NCI-H345 treated with DMSO at 0.1 percent for 48 hours (cell line): ENCODE measurements at regions not wholly inside any gene's neighbourhood (a gene's known extent, or its start where the extent isn't known, plus 50 kb on each side); places are given as distances from the start of the nearest gene placed in this dataset.

ENCODE experiments used
- DNase-seq: peaks from one replicate; lab custom pipeline; 2025; ENCODE audit not compliant: unreplicated experiment; lab: John Stamatoyannopoulos, UW

DNA sequence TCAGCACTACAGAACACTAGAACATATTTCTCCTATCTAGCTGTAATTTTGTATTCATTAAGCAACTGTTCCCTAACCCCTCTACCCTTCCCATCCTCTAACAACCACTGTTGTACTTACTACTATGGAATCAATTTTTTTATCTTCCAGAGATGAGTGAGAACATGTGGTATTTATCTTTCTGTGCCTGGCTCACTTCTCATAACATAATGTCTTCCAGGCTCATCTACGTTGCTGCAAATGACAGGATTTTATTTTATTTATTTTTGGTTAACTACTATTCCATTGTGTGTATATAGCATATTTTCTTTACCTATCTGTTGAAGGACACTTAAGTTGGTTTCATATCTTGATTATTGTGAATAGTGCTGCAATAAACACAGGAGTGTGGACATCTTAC lies 200.9 kb upstream of the CHRM2 start:
- DNase-seq = no peak

GRCh38 chr7:136665878-136666509 lies 202.5 kb upstream of the CHRM2 start:
- DNase-seq = no peak

DNA sequence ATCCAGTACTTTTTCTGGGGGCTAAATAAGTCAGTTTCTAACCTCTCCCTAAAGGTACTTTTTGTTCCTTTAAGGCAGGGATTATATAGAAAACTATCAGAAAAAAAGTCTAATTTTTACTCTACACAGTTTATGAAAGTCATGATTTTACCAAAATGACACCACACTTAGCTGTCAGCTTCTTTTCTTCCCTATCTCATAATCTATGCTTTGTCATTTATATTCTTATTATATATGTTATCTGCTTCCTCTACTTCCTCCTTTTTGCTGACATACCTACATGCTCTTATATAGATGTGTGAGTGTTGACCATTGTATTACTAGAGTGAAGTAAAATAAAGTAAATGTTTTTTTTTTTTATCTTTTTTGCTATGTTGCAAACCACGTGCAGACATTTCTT lies 203.9 kb upstream of the CHRM2 start:
- DNase-seq = no peak

GRCh38 chr7:136657482-136657921 lies 210.9 kb upstream of the CHRM2 start:
- no peak for DNase-seq

DNA sequence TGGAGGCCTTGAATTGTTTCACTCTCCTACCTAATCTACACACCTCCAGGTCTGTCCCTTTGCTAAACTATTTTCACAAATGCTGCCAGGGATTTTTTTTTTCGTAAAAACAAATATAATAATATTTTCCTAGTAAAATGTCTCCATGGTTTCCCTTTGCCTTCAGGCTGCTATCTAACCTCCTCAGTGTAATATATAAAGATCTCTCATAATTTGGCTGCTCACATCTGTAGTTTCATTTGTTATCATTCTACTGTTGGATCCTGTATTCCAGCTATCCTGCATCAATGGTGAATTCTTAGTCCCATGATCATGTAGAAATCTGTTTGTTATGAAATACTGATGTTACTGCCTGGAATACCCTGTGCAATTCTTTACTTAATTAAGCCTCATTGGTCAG lies 211.9 kb upstream of the CHRM2 start:
- no peak for DNase-seq

DNA sequence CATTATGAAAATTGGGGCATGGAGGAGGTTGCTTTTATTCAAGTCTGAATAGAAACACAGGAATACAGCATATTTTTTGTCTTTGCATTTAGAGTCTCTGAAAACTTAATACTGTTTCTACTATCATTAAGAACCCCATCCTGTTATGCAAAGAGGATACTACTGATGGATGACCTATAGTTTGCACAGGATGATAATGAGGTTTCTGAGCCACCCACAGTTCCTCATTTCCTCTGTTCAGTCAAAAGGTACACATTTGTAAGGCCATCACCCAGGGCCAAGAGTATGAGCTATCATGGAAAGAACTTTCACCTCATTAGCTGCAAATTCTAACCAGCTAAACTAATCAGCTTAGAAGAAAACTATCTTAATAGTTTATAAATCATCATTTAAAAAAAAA lies 213.0 kb upstream of the CHRM2 start:
- DNase-seq = no peak

- no peak for DNase-seq
Measured at GRCh38 chr7:136654406-136654805, 214.0 kb upstream of the CHRM2 start.

GRCh38 chr7:136652635-136653370 lies 215.6 kb upstream of the CHRM2 start:
- DNase-seq = no peak

- DNase-seq = no peak
Measured at GRCh38 chr7:136640977-136641376, 227.5 kb upstream of the CHRM2 start.

DNA sequence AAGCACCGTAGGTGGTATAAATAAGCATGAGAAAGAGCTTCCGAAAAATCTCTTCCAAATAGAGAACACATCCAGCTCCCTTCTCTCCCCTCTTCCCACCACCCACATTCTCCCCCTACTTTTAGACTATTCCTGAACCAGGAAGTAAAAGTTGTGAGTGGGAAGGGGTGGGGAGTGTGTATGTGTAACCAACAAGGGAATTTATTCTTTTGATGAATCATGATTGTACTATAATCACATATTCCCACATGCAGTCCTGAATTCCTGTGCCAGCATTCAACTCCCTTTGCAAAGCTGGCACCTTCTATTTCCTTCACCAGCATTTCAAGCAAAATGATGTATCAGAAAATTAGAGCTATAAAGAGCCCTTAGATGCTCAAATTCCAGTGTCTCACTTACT lies 230.6 kb upstream of the CHRM2 start:
- no peak for DNase-seq

DNA sequence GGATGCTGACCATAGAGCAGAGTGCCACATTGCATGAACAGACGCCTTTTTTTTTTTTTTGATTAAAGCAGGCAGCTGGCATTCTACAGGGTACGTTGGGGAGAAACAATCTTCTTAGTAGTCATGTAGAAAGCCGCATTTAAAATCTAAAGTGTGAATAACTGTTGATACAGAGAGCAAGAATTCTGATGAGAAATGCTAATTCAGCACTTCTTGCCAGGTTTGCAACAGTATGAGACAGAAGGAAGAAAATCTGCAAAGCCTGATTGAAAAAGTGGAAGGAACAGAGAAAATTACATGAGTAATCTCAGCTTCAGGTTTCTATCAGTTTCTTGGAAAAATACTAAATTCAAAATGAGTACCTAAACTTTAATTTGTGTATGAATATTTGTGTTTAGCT lies 232.7 kb upstream of the CHRM2 start:
- DNase-seq = no peak

DNA sequence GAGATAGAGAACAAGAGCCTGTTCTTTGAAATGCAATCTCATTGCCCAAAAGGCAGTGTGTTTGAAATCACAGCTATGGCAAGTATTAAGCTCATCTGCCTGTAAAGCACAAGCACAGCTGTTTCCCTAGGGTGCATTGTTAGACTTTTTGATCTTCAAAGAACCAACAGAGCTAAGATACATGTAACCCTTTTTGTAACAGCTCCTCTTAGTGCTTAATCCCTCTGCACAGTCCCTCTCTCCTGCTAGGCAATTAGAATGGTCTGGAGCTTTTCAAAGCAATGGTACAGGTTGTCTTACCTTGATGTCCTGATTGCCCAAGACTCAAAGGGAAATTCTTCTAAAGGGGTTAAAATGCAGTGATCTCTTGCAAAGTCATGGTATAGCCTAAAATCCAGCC lies 249.6 kb upstream of the CHRM2 start:
- no peak for DNase-seq

- DNase-seq = no peak
Measured at GRCh38 chr7:136617176-136617575, 251.3 kb upstream of the CHRM2 start.

GRCh38 chr7:136605532-136606329 lies 262.7 kb upstream of the CHRM2 start:
- no peak for DNase-seq

- no peak for DNase-seq
Measured at GRCh38 chr7:136601772-136602171, 266.7 kb upstream of the CHRM2 start.

GRCh38 chr7:136600475-136600874 lies 268.0 kb upstream of the CHRM2 start:
- DNase-seq = no peak

- no peak for DNase-seq
Measured at GRCh38 chr7:136594739-136595144, 273.7 kb upstream of the CHRM2 start.

- no peak for DNase-seq
Measured at GRCh38 chr7:136588216-136588615, 280.2 kb upstream of the CHRM2 start.

DNA sequence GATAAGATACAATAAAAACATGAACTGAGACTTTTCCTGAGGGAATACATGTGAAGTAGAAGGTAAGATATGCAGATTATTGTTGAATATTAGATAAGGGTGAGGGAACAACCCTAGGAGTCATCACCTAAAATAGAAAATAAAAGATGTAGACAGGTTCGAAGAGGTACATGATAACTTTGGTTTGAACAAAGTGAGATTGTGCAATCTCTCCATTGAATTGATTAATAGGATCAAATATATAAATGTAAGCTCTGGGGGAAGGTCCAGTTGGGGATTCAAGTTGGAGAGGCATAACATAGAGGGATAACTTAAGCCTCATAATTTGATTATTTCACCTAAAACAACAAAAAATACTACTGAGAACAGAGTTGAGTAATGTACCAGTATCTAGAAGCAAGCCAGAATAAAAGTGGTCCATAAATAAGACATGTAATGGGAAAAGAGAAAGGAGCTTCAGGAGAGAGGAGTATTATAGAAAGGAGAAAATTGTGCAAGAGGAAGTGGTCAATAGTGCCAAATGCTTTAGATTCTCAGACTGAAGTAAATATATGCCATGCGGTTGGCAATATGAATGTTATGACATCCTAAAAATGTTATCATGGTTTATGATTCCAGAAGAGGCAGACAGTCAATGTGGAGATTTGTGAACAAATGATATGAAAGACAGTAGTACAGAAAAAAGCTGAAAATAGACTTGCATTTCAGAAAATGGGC lies 282.3 kb upstream of the CHRM2 start:
- no peak for DNase-seq

DNA sequence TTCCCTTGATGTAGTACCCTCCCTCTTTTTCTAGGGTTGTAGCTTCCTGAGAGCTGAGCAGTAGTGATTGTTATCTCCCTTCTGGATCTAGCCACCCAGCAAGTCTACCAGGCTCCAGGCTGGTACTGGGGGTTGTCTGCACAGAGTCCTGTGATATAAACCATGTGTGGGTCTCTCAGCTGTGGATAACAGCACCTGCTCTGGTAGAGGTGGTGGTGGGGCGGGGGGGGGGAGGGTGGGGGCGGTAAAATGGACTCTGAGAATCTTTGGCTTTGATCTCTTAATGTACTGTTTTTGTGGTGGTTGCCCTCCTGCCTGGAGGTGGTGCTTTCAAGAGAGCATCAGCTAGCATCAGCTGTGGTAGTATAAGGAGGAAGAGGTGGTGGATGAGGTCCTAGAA lies 302.0 kb upstream of the CHRM2 start:
- DNase-seq = no peak

DNA sequence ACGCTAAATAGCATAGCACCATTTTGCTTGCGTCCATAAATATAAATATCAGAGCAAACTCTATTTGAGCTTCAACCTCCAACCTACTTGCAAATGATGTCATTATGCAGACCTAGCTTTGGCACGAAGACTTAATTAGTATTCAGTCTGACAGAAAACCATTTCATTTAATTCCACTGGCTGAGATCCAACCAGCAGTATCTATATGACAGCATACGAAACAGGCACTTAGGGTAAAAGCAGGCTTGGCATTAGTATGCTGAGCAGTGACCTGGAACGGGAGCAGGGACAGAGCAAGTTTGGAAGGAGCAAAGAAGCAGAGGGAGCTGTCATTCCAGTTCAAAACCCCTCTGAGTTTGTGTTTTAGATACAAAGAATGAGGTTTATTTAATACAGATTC lies 312.5 kb upstream of the CHRM2 start:
- no peak for DNase-seq
